ENCODE measurements at regions not wholly inside any gene's neighbourhood (a gene's known extent, or its start where the extent isn't known, plus 50 kb on each side); places are given as distances from the start of the nearest gene placed in this dataset.

DNA sequence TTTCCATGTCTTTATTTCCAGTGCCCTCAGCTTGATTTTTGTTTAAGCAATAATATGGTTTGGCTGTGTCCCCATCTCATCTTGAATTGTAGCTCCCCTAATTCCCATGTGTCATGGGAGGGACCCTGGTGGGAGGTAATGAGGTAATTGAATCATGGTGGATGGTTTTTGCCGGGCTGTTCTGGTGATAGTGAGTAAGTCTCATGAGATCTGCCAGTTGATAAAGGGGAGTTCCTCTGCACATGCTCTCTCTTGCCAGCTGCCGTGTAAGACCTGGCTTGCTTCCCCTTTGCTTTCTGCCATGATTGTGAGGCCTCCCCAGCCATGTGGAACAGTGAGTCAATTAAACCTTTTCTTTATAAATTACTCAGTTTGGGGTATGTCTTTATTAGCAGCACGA lies 559.6 kb upstream of the ADAMTS5 start:
- TF ChIP-seq, protein P1, sequence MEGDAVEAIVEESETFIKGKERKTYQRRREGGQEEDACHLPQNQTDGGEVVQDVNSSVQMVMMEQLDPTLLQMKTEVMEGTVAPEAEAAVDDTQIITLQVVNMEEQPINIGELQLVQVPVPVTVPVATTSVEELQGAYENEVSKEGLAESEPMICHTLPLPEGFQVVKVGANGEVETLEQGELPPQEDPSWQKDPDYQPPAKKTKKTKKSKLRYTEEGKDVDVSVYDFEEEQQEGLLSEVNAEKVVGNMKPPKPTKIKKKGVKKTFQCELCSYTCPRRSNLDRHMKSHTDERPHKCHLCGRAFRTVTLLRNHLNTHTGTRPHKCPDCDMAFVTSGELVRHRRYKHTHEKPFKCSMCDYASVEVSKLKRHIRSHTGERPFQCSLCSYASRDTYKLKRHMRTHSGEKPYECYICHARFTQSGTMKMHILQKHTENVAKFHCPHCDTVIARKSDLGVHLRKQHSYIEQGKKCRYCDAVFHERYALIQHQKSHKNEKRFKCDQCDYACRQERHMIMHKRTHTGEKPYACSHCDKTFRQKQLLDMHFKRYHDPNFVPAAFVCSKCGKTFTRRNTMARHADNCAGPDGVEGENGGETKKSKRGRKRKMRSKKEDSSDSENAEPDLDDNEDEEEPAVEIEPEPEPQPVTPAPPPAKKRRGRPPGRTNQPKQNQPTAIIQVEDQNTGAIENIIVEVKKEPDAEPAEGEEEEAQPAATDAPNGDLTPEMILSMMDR (IDR thresholded peaks at IDR 0.05): no peak
- no peak for TF ChIP-seq EZH2 (IDR thresholded peaks at IDR 0.05)
- TF ChIP-seq EZH2phosphoT487 (IDR thresholded peaks at IDR 0.05): no peak
